ENCODE measurements at regions not wholly inside any gene's neighbourhood (a gene's known extent, or its start where the extent isn't known, plus 50 kb on each side); places are given as distances from the start of the nearest gene placed in this dataset.

GRCh38 chr2:2932692-2933305 lies 444.8 kb downstream of the EIPR1 start:
- H3K9me3 ChIP-seq = peaks cover 27% of the 10 kb centered on the region
- no peak overlapping the region for H3K4me3 ChIP-seq
- H3K4me1 ChIP-seq (ENCODE audit: low read depth) = no peaks in the 10 kb centered on the region
- ATAC-seq (no peak), DNase-seq (no peak)
- TF ChIP-seq, protein P1, sequence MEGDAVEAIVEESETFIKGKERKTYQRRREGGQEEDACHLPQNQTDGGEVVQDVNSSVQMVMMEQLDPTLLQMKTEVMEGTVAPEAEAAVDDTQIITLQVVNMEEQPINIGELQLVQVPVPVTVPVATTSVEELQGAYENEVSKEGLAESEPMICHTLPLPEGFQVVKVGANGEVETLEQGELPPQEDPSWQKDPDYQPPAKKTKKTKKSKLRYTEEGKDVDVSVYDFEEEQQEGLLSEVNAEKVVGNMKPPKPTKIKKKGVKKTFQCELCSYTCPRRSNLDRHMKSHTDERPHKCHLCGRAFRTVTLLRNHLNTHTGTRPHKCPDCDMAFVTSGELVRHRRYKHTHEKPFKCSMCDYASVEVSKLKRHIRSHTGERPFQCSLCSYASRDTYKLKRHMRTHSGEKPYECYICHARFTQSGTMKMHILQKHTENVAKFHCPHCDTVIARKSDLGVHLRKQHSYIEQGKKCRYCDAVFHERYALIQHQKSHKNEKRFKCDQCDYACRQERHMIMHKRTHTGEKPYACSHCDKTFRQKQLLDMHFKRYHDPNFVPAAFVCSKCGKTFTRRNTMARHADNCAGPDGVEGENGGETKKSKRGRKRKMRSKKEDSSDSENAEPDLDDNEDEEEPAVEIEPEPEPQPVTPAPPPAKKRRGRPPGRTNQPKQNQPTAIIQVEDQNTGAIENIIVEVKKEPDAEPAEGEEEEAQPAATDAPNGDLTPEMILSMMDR (IDR thresholded peaks at IDR 0.05) = no peak
- H3K36me3 ChIP-seq (ENCODE audit: low read depth) = no peaks in the 10 kb centered on the region
- intact Hi-C loops (cut with DNase I, micrococcal nuclease) = no loop called here

GRCh38 chr2:2932189-2932588 lies 445.4 kb downstream of the EIPR1 start:
- H3K36me3 ChIP-seq (ENCODE audit: low read depth) = no peaks in the 10 kb centered on the region
- no peaks in the 10 kb centered on the region for H3K4me1 ChIP-seq (ENCODE audit: low read depth)
- ATAC-seq (no peak), DNase-seq (no peak)
- intact Hi-C loops (cut with DNase I, micrococcal nuclease) = no loop called here
- peaks cover 27% of the 10 kb centered on the region for H3K9me3 ChIP-seq
- no peak overlapping the region for H3K4me3 ChIP-seq
- TF ChIP-seq, protein P1 (IDR thresholded peaks at IDR 0.05) = no peak

GRCh38 chr2:2931318-2932075 lies 446.1 kb downstream of the EIPR1 start:
- Histone ChIP-seq H3K4me3 (no peak overlapping the region), H3K9me3 (peaks cover 27% of the 10 kb centered on the region), H3K4me1 (ENCODE audit: low read depth) (no peaks in the 10 kb centered on the region), H3K36me3 (ENCODE audit: low read depth) (no peaks in the 10 kb centered on the region)
- TF ChIP-seq, protein P1 (IDR thresholded peaks at IDR 0.05) = no peak
- DNase-seq = no peak
- intact Hi-C loops (cut with DNase I, micrococcal nuclease) = no loop called here
- ATAC-seq = no peak

GRCh38 chr2:2930841-2931240 lies 446.8 kb downstream of the EIPR1 start:
- H3K4me3 ChIP-seq = no peak overlapping the region
- H3K4me1 ChIP-seq (ENCODE audit: low read depth) = no peaks in the 10 kb centered on the region
- DNase-seq = no peak
- TF ChIP-seq, protein P1 (IDR thresholded peaks at IDR 0.05) = no peak
- intact Hi-C loops (cut with DNase I, micrococcal nuclease) = no loop called here
- ATAC-seq = no peak
- H3K9me3 ChIP-seq = peaks cover 23% of the 10 kb centered on the region
- no peaks in the 10 kb centered on the region for H3K36me3 ChIP-seq (ENCODE audit: low read depth)

DNA sequence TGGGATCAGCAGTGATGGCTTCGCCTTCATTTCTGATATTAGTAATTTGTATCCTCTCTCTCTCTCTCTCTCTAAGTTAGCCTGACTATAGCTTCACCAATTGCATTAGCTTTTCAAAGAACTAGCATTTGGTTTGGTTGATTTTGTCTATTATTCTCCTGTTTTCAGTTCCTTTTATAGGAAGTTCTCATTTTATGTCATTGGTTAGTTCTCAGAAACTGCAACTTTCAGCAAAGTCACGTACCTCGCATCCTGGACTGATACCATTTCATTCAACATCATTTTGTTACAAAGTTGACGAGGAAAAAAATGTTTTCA lies 450.8 kb downstream of the EIPR1 start:
- H3K9me3 ChIP-seq = peaks cover 20% of the 10 kb centered on the region
- ATAC-seq (no peak), DNase-seq (no peak)
- TF ChIP-seq, protein P1 (IDR thresholded peaks at IDR 0.05) = no peak
- intact Hi-C loops (cut with DNase I, micrococcal nuclease) = no loop called here
- no peaks in the 10 kb centered on the region for H3K4me1 ChIP-seq (ENCODE audit: low read depth)
- no peak overlapping the region for H3K4me3 ChIP-seq
- H3K36me3 ChIP-seq (ENCODE audit: low read depth) = no peaks in the 10 kb centered on the region

Measured in mucosa of descending colon (tissue), 3 donors.